ENCODE measurements at regions not wholly inside any gene's neighbourhood (a gene's known extent, or its start where the extent isn't known, plus 50 kb on each side); places are given as distances from the start of the nearest gene placed in this dataset.

GRCh38 chr16:85228970-85229430, 116.7 kb upstream of the CIBAR2 start:
- in situ Hi-C loops (cut with HindIII; ENCODE audit: extremely low pct_ligation_motif_present, low pct_unique_long_range_greater_than_20kb) = loop anchor here (10.0 kb wide), 1 partner anchor 104 kb away; no protein-coding TSS in a partner anchor
- intact Hi-C loops (cut with micrococcal nuclease; ENCODE audit: unreplicated experiment) = no loop called here
- ChIA-PET POLR2A (interaction anchor here (0.9 kb wide), 1 partner anchor 70 kb away, joined by 4 read pairs; no protein-coding TSS in a partner anchor), CTCF (ENCODE audit: low intra/inter-chr PET ratio, low total read pairs) (no interaction called here)
- 0 out of 2 replicates have a peak, but pooled peaks cover 5% of the 10 kb centered on the region for H4K20me1 ChIP-seq (ENCODE audit: insufficient read depth, low read length)
- H3K4me3 ChIP-seq (replicated peaks in 1 of 3; ENCODE audit: insufficient read depth in 1 of 3, low read depth in 2 of 3, low read length in 3 of 3) = no peak overlapping the region
- H3K27ac ChIP-seq (ENCODE audit: extremely low read length, insufficient read depth, low read length) = no peak overlapping the region
- no peak overlapping the region for H2AFZ ChIP-seq (ENCODE audit: low read length)
- H3K9me3 ChIP-seq (ENCODE audit: low read length) = no peaks in the 10 kb centered on the region
- FAIRE-seq (no peak), ATAC-seq (peak; percentile 35), DNase-seq (ENCODE audit: low spot score) (no peak)
- H3K9ac ChIP-seq (ENCODE audit: insufficient read depth, low read depth, low read length) = no peak overlapping the region
- no peaks in the 10 kb centered on the region for H3K79me2 ChIP-seq (ENCODE audit: insufficient read depth, low read length)
- H3K4me2 ChIP-seq (ENCODE audit: low read depth, low read length) = no peak overlapping the region
- H3K36me3 ChIP-seq (replicated peaks in 1 of 2; ENCODE audit: control insufficient read depth in 1 of 2, insufficient read depth in 2 of 2, low read length in 2 of 2) = no peaks in the 10 kb centered on the region
- H3K27me3 ChIP-seq (ENCODE audit: control insufficient read depth in 1 of 2, insufficient read depth in 2 of 2, low read length in 2 of 2) = no peaks in the 10 kb centered on the region; a peak in 1 of 5 replicates
- peaks cover 19% of the 10 kb centered on the region for H3K4me1 ChIP-seq (ENCODE audit: insufficient read depth, low read length)
- 89% methylated on average over 9 of the region's 24 CpGs for WGBS (ENCODE audit: low lambda C conversion rate)
- BruUV-seq (replicated peaks) = no TSS peak
- TF ChIP-seq ZNF687 (CRISPR knock-in tag; IDR thresholded peaks at IDR 0.05) = peak; percentile 38
- no peak for TF ChIP-seq ZNF746 (CRISPR knock-in tag; IDR thresholded peaks at IDR 0.05)
- TF ChIP-seq NR2F6 (IDR thresholded peaks at IDR 0.05) = no peak
- TF ChIP-seq NR2F6 (CRISPR knock-in tag; IDR thresholded peaks at IDR 0.05) = peak; percentile 62; the same call in 1 of the 2 replicates
- TF ChIP-seq FOXO1 (CRISPR knock-in tag; IDR thresholded peaks at IDR 0.05) = peak; percentile 37; the same call in 1 of the 2 replicates
- TF ChIP-seq NFYC (CRISPR knock-in tag; IDR thresholded peaks at IDR 0.05) = no peak
- 0 out of 2 replicates have a peak, but pooled peaks have one; percentile 36 for TF ChIP-seq ZBTB4 (CRISPR knock-in tag; IDR thresholded peaks at IDR 0.05; ENCODE audit: borderline replicate concordance)
- TF ChIP-seq ZBTB20 (CRISPR knock-in tag; IDR thresholded peaks at IDR 0.05; ENCODE audit: borderline replicate concordance, low read depth) = 0 out of 2 replicates have a peak, but pooled peaks have one; percentile 25
- no peak for TF ChIP-seq CSRNP2 (CRISPR knock-in tag; conservative IDR thresholded peaks at IDR 0.05; ENCODE audit: low read depth)
- TF ChIP-seq NONO (IDR thresholded peaks at IDR 0.05) = no peak
- TF ChIP-seq NONO (CRISPR knock-in tag; conservative IDR thresholded peaks at IDR 0.05) = no peak
- TF ChIP-seq HHEX (CRISPR knock-in tag; IDR thresholded peaks at IDR 0.05) = no peak
- peak; percentile 31 for TF ChIP-seq TEAD3 (CRISPR knock-in tag; optimal IDR thresholded peaks at IDR 0.05; ENCODE audit: borderline replicate concordance)
- TF ChIP-seq MTA1 (CRISPR knock-in tag; IDR thresholded peaks at IDR 0.05; ENCODE audit: borderline replicate concordance) = 0 out of 2 replicates have a peak, but pooled peaks have one; percentile 30
- no peak for TF ChIP-seq SNAI1 (CRISPR knock-in tag; IDR thresholded peaks at IDR 0.05; ENCODE audit: borderline replicate concordance)
